H1 (cell line): ENCODE measurements at regions not wholly inside any gene's neighbourhood (a gene's known extent, or its start where the extent isn't known, plus 50 kb on each side); places are given as distances from the start of the nearest gene placed in this dataset.

Experiments used
- CTCF ChIA-PET: fragments of 300-600 bp; sonication (Branson Sonifier 250); formaldehyde crosslinking; loops from one replicate; lab custom pipeline; 2021; ENCODE audit not compliant: partially characterized antibody; lab: Charles Lee
- POLR2A ChIA-PET: fragments of 300-600 bp; sonication (Branson Sonifier 250); formaldehyde crosslinking; loops from one replicate; lab custom pipeline; 2021; ENCODE audit warnings: inconsistent platforms; ENCODE audit not compliant: partially characterized antibody; lab: Charles Lee
- DNase-seq, 2 experiments: peaks; one replicate each; pipeline versions ENCODE4 v3.0.0 to v3.0.0-alpha.2; 2010 to 2022; ENCODE audit warnings: low spot score in 2 of 2, low read depth in 1 of 2, mixed read lengths in 1 of 2
- FAIRE-seq: peaks from 2 replicates; lab custom pipeline; 2011; peaks lifted over from hg19 to GRCh38; lab: Jason Lieb, UNC
- H2AFZ ChIP-seq: 2 replicates; pipeline ENCODE4 v1.8.1; 2012; ENCODE audit warnings: low read length, inconsistent platforms
- H2AK5ac ChIP-seq: 2 replicates; pipeline ENCODE4 v1.6.1; 2013; ENCODE audit warnings: low read depth, low read length
- H2BK120ac ChIP-seq: replicated peaks from 2 replicates; pipeline ENCODE3; 2013; ENCODE audit warnings: low read depth, low read length, inconsistent platforms
- H2BK12ac ChIP-seq: 2 replicates; pipeline ENCODE4 v1.6.1; 2013; ENCODE audit warnings: low read depth, low read length
- H2BK15ac ChIP-seq: 2 replicates; pipeline ENCODE4 v1.6.1; 2013; ENCODE audit warnings: low read length
- H2BK20ac ChIP-seq: 2 replicates; pipeline ENCODE4 v1.6.1; 2013; ENCODE audit warnings: low read length
- H2BK5ac ChIP-seq: 2 replicates; pipeline ENCODE4 v1.6.1; 2013; ENCODE audit warnings: low read depth, low read length
- H3K14ac ChIP-seq: 2 replicates; pipeline ENCODE4 v1.6.1; 2013; ENCODE audit warnings: inconsistent platforms; ENCODE audit not compliant: insufficient read length
- H3K18ac ChIP-seq: 2 replicates; pipeline ENCODE4 v1.6.1; 2013; ENCODE audit warnings: low read length; ENCODE audit errors: extremely low read depth
- H3K23ac ChIP-seq: 2 replicates; pipeline ENCODE4 v1.6.1; 2013; ENCODE audit warnings: inconsistent platforms; ENCODE audit not compliant: insufficient read length
- H3K23me2 ChIP-seq: 2 replicates; pipeline ENCODE4 v1.6.1; 2013; ENCODE audit warnings: low read depth, low read length
- H3K27ac ChIP-seq: 2 replicates; pipeline ENCODE4 v1.6.1; 2011; ENCODE audit warnings: low read depth, low read length, inconsistent platforms
- H3K27me3 ChIP-seq, 4 experiments: replicated peaks in 1 of 4; 1 replicate in 1 of 4; 2 replicates in 3 of 4; pipeline versions ENCODE4 v1.6.1 to v1.8.1; 2011 to 2013; ENCODE audit warnings: low read length in 3 of 4, mild to moderate bottlenecking in 3 of 4, inconsistent platforms in 2 of 4, mixed read lengths in 2 of 4, moderate library complexity in 1 of 4; ENCODE audit not compliant: control insufficient read depth in 3 of 4, insufficient read depth in 3 of 4; ENCODE audit errors: extremely low read depth in 1 of 4
- H3K36me3 ChIP-seq, 4 experiments: 2 replicates each; pipeline versions ENCODE4 v1.6.1 to v1.8.1; 2011 to 2013; ENCODE audit warnings: mild to moderate bottlenecking in 4 of 4, low read length in 3 of 4, moderate library complexity in 2 of 4, control low read depth in 1 of 4, inconsistent platforms in 1 of 4; ENCODE audit not compliant: insufficient read depth in 4 of 4, control insufficient read depth in 2 of 4
- H3K4ac ChIP-seq: replicated peaks from 2 replicates; pipeline ENCODE3; 2013; ENCODE audit warnings: low read length, low read depth, mixed read lengths, inconsistent platforms; ENCODE audit not compliant: insufficient read length
- H3K4me1 ChIP-seq, 4 experiments: replicated peaks in 1 of 4; 1 replicate in 1 of 4; 2 replicates in 3 of 4; pipeline versions ENCODE4 v1.6.1 to v1.8.1; 2011 to 2013; ENCODE audit warnings: low read length in 3 of 4, inconsistent platforms in 2 of 4, mixed read lengths in 1 of 4; ENCODE audit not compliant: insufficient read depth in 4 of 4, control insufficient read depth in 3 of 4
- H3K4me2 ChIP-seq, 2 experiments: 2 replicates each; pipeline versions ENCODE4 v1.6.1 to v1.8.1; 2011 to 2013; ENCODE audit warnings: low read depth in 2 of 2, low read length in 2 of 2, control low read depth in 1 of 2, inconsistent platforms in 1 of 2, mild to moderate bottlenecking in 1 of 2; ENCODE audit not compliant: insufficient read depth in 1 of 2
- H3K4me3 ChIP-seq, 4 experiments: fragments of 200-600, 300-600 bp in 1 of 4; sonication (generic), shearing (Covaris generic), sonication (Bioruptor Twin) in 1 of 4; 2 replicates each; pipeline versions ENCODE4 v1.5.1 to v1.8.1; 2011 to 2016; ENCODE audit warnings: low read length in 4 of 4, low read depth in 3 of 4, control low read depth in 2 of 4, inconsistent platforms in 2 of 4, mild to moderate bottlenecking in 2 of 4, mixed read lengths in 1 of 4, moderate library complexity in 1 of 4; ENCODE audit not compliant: insufficient read depth in 2 of 4; ENCODE audit errors: extremely low read depth in 1 of 4
- H3K56ac ChIP-seq: replicated peaks from 2 replicates; pipeline ENCODE3; 2013; ENCODE audit warnings: low read depth, mild to moderate bottlenecking, mixed read lengths, low read length, inconsistent platforms; ENCODE audit not compliant: insufficient read length
- H3K79me1 ChIP-seq: 2 replicates; pipeline ENCODE4 v1.6.1; 2013; ENCODE audit warnings: low read depth, low read length, control low read depth
- H3K79me2 ChIP-seq, 2 experiments: 2 replicates each; pipeline versions ENCODE4 v1.6.1 to v1.8.1; 2012 to 2013; ENCODE audit warnings: low read length in 2 of 2, mild to moderate bottlenecking in 2 of 2, inconsistent platforms in 1 of 2; ENCODE audit not compliant: insufficient read depth in 2 of 2, control insufficient read depth in 1 of 2
- H3K9ac ChIP-seq, 4 experiments: replicated peaks in 1 of 4; 1 replicate in 1 of 4; 2 replicates in 3 of 4; pipeline versions ENCODE4 v1.6.1 to v1.8.1; 2011 to 2013; ENCODE audit warnings: low read depth in 3 of 4, low read length in 3 of 4, control low read depth in 2 of 4, mild to moderate bottlenecking in 2 of 4, moderate library complexity in 2 of 4, inconsistent platforms in 1 of 4; ENCODE audit errors: extremely low read depth in 1 of 4
- H3K9me3 ChIP-seq, 2 experiments: 2 replicates each; pipeline versions ENCODE4 v1.6.1 to v1.8.1; 2012 to 2013; ENCODE audit warnings: mild to moderate bottlenecking in 2 of 2, moderate library complexity in 2 of 2, control low read depth in 1 of 2, inconsistent platforms in 1 of 2, low read depth in 1 of 2, low read length in 1 of 2, mixed read lengths in 1 of 2; ENCODE audit not compliant: insufficient read depth in 2 of 2
- H4K20me1 ChIP-seq, 2 experiments: replicated peaks in 1 of 2; 2 replicates each; pipeline versions ENCODE3 to v1.8.1; 2011 to 2013; ENCODE audit warnings: inconsistent platforms in 2 of 2, low read length in 2 of 2, mild to moderate bottlenecking in 1 of 2; ENCODE audit not compliant: insufficient read depth in 2 of 2, control insufficient read depth in 1 of 2
- H4K5ac ChIP-seq: 2 replicates; pipeline ENCODE4 v1.6.1; 2013; ENCODE audit warnings: low read length, low read depth, mixed read lengths, inconsistent platforms; ENCODE audit not compliant: insufficient read length
- H4K8ac ChIP-seq: 2 replicates; pipeline ENCODE4 v1.8.0; 2013; ENCODE audit warnings: mild to moderate bottlenecking, moderate library complexity, low read length, inconsistent platforms; ENCODE audit not compliant: insufficient read depth; ENCODE audit errors: extremely low read depth
- H4K91ac ChIP-seq: replicated peaks from 2 replicates; pipeline ENCODE3; 2013; ENCODE audit warnings: low read length, mixed read lengths, inconsistent platforms; ENCODE audit not compliant: insufficient read length
- ATF3 ChIP-seq: IDR thresholded peaks from 2 replicates; pipeline ENCODE4 v1.6.1; 2011; ENCODE audit warnings: low read depth, mild to moderate bottlenecking, low read length; ENCODE audit not compliant: insufficient read depth
- CBX8 ChIP-seq: fragments of 300-800, 300-1000 bp; sonication (generic); IDR thresholded peaks from 2 replicates; pipeline ENCODE4 v1.7.1; 2016; ENCODE audit warnings: low read depth, low read length, borderline replicate concordance
- EZH2 ChIP-seq: fragments of 200-600 bp; sonication (generic); IDR thresholded peaks from 2 replicates; pipeline ENCODE4 v1.7.1; 2012; ENCODE audit warnings: low read depth, mild to moderate bottlenecking, moderate library complexity, low read length, inconsistent platforms; ENCODE audit not compliant: severe bottlenecking
- FOSL1 ChIP-seq: IDR thresholded peaks from 2 replicates; pipeline ENCODE4 v1.6.1; 2011; ENCODE audit warnings: mild to moderate bottlenecking, low read depth, low read length, moderate library complexity; ENCODE audit not compliant: insufficient read depth
- KDM4A ChIP-seq: IDR thresholded peaks from one replicate; pipeline ENCODE4 v1.7.1; 2012; ENCODE audit warnings: low read depth, mild to moderate bottlenecking, moderate library complexity, low read length, inconsistent platforms; ENCODE audit not compliant: severe bottlenecking
- PHF8 ChIP-seq: fragments of 200-600 bp; sonication (generic); conservative IDR thresholded peaks from 2 replicates; pipeline ENCODE4 v1.7.1; 2012; ENCODE audit warnings: low read depth, mild to moderate bottlenecking, inconsistent platforms, low read length, moderate library complexity
- POLR2A ChIP-seq, 2 experiments: IDR thresholded peaks; 1 replicate in 1 of 2; 2 replicates in 1 of 2; pipeline ENCODE4 v1.6.1; 2011; ENCODE audit warnings: low read depth in 2 of 2, low read length in 2 of 2, mild to moderate bottlenecking in 2 of 2; ENCODE audit errors: control extremely low read depth in 1 of 2
- POU5F1 ChIP-seq: IDR thresholded peaks from 2 replicates; pipeline ENCODE4 v1.6.1; 2011; ENCODE audit warnings: low read depth, mild to moderate bottlenecking, low read length, moderate library complexity
- RAD21 ChIP-seq, 2 experiments: IDR thresholded peaks in 1 of 2; conservative IDR thresholded peaks in 1 of 2; 2 replicates each; pipeline ENCODE4 v1.6.1; 2011; ENCODE audit warnings: low read depth in 2 of 2, low read length in 2 of 2, improper control_type of control experiment in 1 of 2, inconsistent platforms in 1 of 2, mild to moderate bottlenecking in 1 of 2, moderate library complexity in 1 of 2
- SAP30 ChIP-seq: fragments of 300-600 bp; sonication (generic); IDR thresholded peaks from 2 replicates; pipeline ENCODE4 v1.7.1; 2012; ENCODE audit warnings: low read length, moderate library complexity, mild to moderate bottlenecking, inconsistent platforms; ENCODE audit not compliant: insufficient read depth, insufficient replicate concordance
- SP1 ChIP-seq: IDR thresholded peaks from 2 replicates; pipeline ENCODE4 v1.6.1; 2011; ENCODE audit warnings: low read depth, low read length
- SP4 ChIP-seq: IDR thresholded peaks from 2 replicates; pipeline ENCODE4 v1.6.1; 2012; ENCODE audit warnings: low read length, inconsistent platforms
- SUZ12 ChIP-seq: fragments of 200-600 bp; sonication (generic); IDR thresholded peaks from 2 replicates; pipeline ENCODE4 v1.6.1; 2012; ENCODE audit warnings: mild to moderate bottlenecking, inconsistent platforms, low read length, moderate library complexity, mixed read lengths
- TAF7 ChIP-seq: optimal IDR thresholded peaks from 2 replicates; pipeline ENCODE3; 2011; ENCODE audit warnings: low read depth, mild to moderate bottlenecking, inconsistent platforms, low read length, moderate library complexity, borderline replicate concordance
- WGBS, 2 experiments: shearing (Covaris generic) in 1 of 2; methylation state at CpG; one replicate each; pipeline versions ENCODE4 v1.1.6 to v1.1.7; 2013 to 2015; ENCODE audit warnings: low lambda C conversion rate in 2 of 2, mixed read lengths in 2 of 2, inconsistent platforms in 1 of 2, low coverage in 1 of 2, missing lambda C conversion rate in 1 of 2; ENCODE audit not compliant: insufficient replicate concordance in 2 of 2, insufficient coverage in 1 of 2, insufficient read length in 1 of 2; ENCODE audit errors: extremely low coverage in 1 of 2, missing lambda C conversion rate in 1 of 2; 5-methylcytosine and 5-hydroxymethylcytosine counted together

- Histone ChIP-seq H3K18ac (no peak overlapping the region), H2BK120ac (no peak overlapping the region), H4K20me1 (no peaks in the 10 kb centered on the region), H3K23me2 (no peaks in the 10 kb centered on the region), H4K91ac (no peak overlapping the region), H3K4me1 (peaks cover 0 to 6% (median 5%) of the 10 kb centered on the region in 4 experiments; a peak in 3 of 7 replicates), H2AK5ac (no peak overlapping the region), H2AFZ (no peak overlapping the region), H3K27me3 (0 out of 7 replicates have a peak, but pooled peaks cover 0 to 2% (median 0%) of the 10 kb centered on the region in 4 experiments), H3K9ac (no peak overlapping the region), H3K4me2 (no peak overlapping the region), H2BK20ac (no peak overlapping the region), H3K56ac (no peak overlapping the region), H2BK5ac (no peak overlapping the region), H3K14ac (no peak overlapping the region), H4K5ac (no peak overlapping the region), H3K79me1 (no peaks in the 10 kb centered on the region), H2BK15ac (no peak overlapping the region), H3K9me3 (no peaks in the 10 kb centered on the region), H3K36me3 (no peaks in the 10 kb centered on the region), H3K4me3 (no peak overlapping the region), H3K4ac (no peak overlapping the region), H3K27ac (no peak overlapping the region), H4K8ac (no peak overlapping the region), H3K79me2 (no peaks in the 10 kb centered on the region), H3K23ac (no peak overlapping the region), H2BK12ac (no peak overlapping the region)
- no peak for FAIRE-seq
- DNase-seq: no peak
- CTCF ChIA-PET: interaction anchor here (0.6 to 20.3 kb wide), 17 partner anchors 9 to 356 kb away, joined by 3 to 289 read pairs (median 8); no protein-coding TSS in a partner anchor
- 81% methylated on average over 3 of the region's 3 CpGs; no CpG with 5 or more reads in 1 of the 2 experiments for WGBS, 2 experiments
- POLR2A ChIA-PET: no interaction called here
- TF ChIP-seq FOSL1: no peak
- TF ChIP-seq ATF3: no peak
- TF ChIP-seq RAD21 (IDR thresholded peaks at IDR 0.05 in 1 of 2, conservative IDR thresholded peaks at IDR 0.05 in 1 of 2; ENCODE audit: low read depth in 2 of 2, low read length in 2 of 2): no peak
- no peak for TF ChIP-seq SP4
- TF ChIP-seq SUZ12: no peak
- TF ChIP-seq POLR2A (IDR thresholded peaks at IDR 0.05; ENCODE audit: control extremely low read depth in 1 of 2, low read depth in 2 of 2, low read length in 2 of 2): no peak
- no peak for TF ChIP-seq SAP30
- TF ChIP-seq SP1: no peak
- TF ChIP-seq KDM4A: no peak
- TF ChIP-seq EZH2: no peak
- no peak for TF ChIP-seq PHF8
- TF ChIP-seq TAF7: no peak
- no peak for TF ChIP-seq CBX8
- TF ChIP-seq POU5F1: no peak
Observed at GRCh38 chr19:28322945-28323344, 890.0 kb downstream of the UQCRFS1 start.
